Neural progenitor cell (in vitro differentiated cells): ENCODE measurements at regions not wholly inside any gene's neighbourhood (a gene's known extent, or its start where the extent isn't known, plus 50 kb on each side); places are given as distances from the start of the nearest gene placed in this dataset.

Source experiments
- CTCF ChIP-seq: fragments of 200-600 bp; sonication (generic); IDR thresholded peaks from 2 replicates; pipeline ENCODE4 v1.5.1; 2017; ENCODE audit warnings: antibody characterized with exemption, mild to moderate bottlenecking
- EZH2 ChIP-seq: fragments of 200-600 bp; sonication (generic); IDR thresholded peaks from 2 replicates; pipeline ENCODE4 v1.6.1; 2017; ENCODE audit warnings: antibody characterized with exemption, mild to moderate bottlenecking, moderate library complexity
- EZH2phosphoT487 ChIP-seq: fragments of 200-600 bp; sonication (generic); IDR thresholded peaks from 2 replicates; pipeline ENCODE4 v1.6.1; 2017; ENCODE audit warnings: antibody characterized with exemption

GRCh38 chr4:85180533-85180932 lies 214.0 kb upstream of the WDFY3 start:
- TF ChIP-seq CTCF (no peak), EZH2 (no peak), EZH2phosphoT487 (no peak)
